GM19395 (cell line): ENCODE measurements at regions not wholly inside any gene's neighbourhood (a gene's known extent, or its start where the extent isn't known, plus 50 kb on each side); places are given as distances from the start of the nearest gene placed in this dataset.
"Not testable (repeated sequence)": the region's sequence is repeated elsewhere in the genome, so short reads cannot be mapped to it uniquely, and the experiment has no call there.

Experiments used
- ATAC-seq: cut with Tn5 transposase; IDR thresholded peaks from one replicate; pipeline ENCODE4 v1.9.1; 2021; ENCODE audit warnings: mild to moderate bottlenecking, moderate library complexity; ENCODE audit not compliant: unreplicated experiment

- no peak for ATAC-seq
These were observed 530.2 kb downstream of the SOX6 start for GRCh38 chr11:15825976-15826650.

GRCh38 chr11:15826826-15827225 lies 529.5 kb downstream of the SOX6 start:
- no peak for ATAC-seq

GRCh38 chr11:15828215-15828853 lies 528.0 kb downstream of the SOX6 start:
- no peak for ATAC-seq

GRCh38 chr11:15829312-15829711 lies 527.0 kb downstream of the SOX6 start:
- no peak for ATAC-seq

GRCh38 chr11:15830741-15831428 lies 525.5 kb downstream of the SOX6 start:
- ATAC-seq: no peak

GRCh38 chr11:15835788-15836411 lies 520.4 kb downstream of the SOX6 start:
- ATAC-seq: no peak

GRCh38 chr11:15836795-15837194 lies 519.6 kb downstream of the SOX6 start:
- ATAC-seq: no peak

- ATAC-seq: no peak
These were observed 518.4 kb downstream of the SOX6 start for GRCh38 chr11:15837901-15838489.

GRCh38 chr11:15839061-15839460 lies 517.3 kb downstream of the SOX6 start:
- no peak for ATAC-seq

GRCh38 chr11:15840966-15841365 lies 515.4 kb downstream of the SOX6 start:
- no peak for ATAC-seq

- no peak for ATAC-seq
These were observed 514.2 kb downstream of the SOX6 start for GRCh38 chr11:15841931-15842740.

- ATAC-seq: no peak
These were observed 513.0 kb downstream of the SOX6 start for GRCh38 chr11:15843309-15843872.

GRCh38 chr11:15845261-15845660 lies 511.1 kb downstream of the SOX6 start:
- ATAC-seq: no peak

- ATAC-seq: no peak
These were observed 507.6 kb downstream of the SOX6 start for GRCh38 chr11:15848631-15849168.

GRCh38 chr11:15849257-15849656 lies 507.1 kb downstream of the SOX6 start:
- ATAC-seq: no peak

- not testable (repeated sequence) for ATAC-seq
These were observed 506.0 kb downstream of the SOX6 start for GRCh38 chr11:15850335-15850734.

GRCh38 chr11:15851051-15851498 lies 505.3 kb downstream of the SOX6 start:
- no peak for ATAC-seq

GRCh38 chr11:15852179-15852578 lies 504.2 kb downstream of the SOX6 start:
- ATAC-seq: no peak

- no peak for ATAC-seq
These were observed 502.1 kb downstream of the SOX6 start for GRCh38 chr11:15854245-15854644.

- ATAC-seq: no peak
These were observed 497.5 kb downstream of the SOX6 start for GRCh38 chr11:15858881-15859280.
